ENCODE measurements at regions not wholly inside any gene's neighbourhood (a gene's known extent, or its start where the extent isn't known, plus 50 kb on each side); places are given as distances from the start of the nearest gene placed in this dataset.
"Not testable (repeated sequence)": the region's sequence is repeated elsewhere in the genome, so short reads cannot be mapped to it uniquely, and the experiment has no call there.

- DNase-seq (ENCODE audit: low read depth), result no peak
Measured at GRCh38 chr3:178967177-178967532, 104.5 kb downstream of the ZMAT3 start.

GRCh38 chr3:178966299-178967176 lies 105.1 kb downstream of the ZMAT3 start:
- DNase-seq (ENCODE audit: low read depth), result peak; percentile 43

GRCh38 chr3:178964551-178964950 lies 107.1 kb downstream of the ZMAT3 start:
- no peak for DNase-seq (ENCODE audit: low read depth)

- peak; percentile 6 for DNase-seq (ENCODE audit: low read depth)
Measured at GRCh38 chr3:178960918-178961317, 110.7 kb downstream of the ZMAT3 start.

- DNase-seq (ENCODE audit: low read depth), result peak; percentile 83
Measured at GRCh38 chr3:178960181-178960580, 111.4 kb downstream of the ZMAT3 start.

- no peak for DNase-seq (ENCODE audit: low read depth)
Measured at GRCh38 chr3:178950676-178951075, 120.9 kb downstream of the ZMAT3 start.

- DNase-seq (ENCODE audit: low read depth), result no peak
Measured at GRCh38 chr3:178949896-178950295, 121.7 kb downstream of the ZMAT3 start.

- no peak for DNase-seq (ENCODE audit: low read depth)
Measured at GRCh38 chr3:178948546-178948945, 123.1 kb downstream of the ZMAT3 start.

GRCh38 chr3:178947738-178948137 lies 123.9 kb downstream of the ZMAT3 start:
- DNase-seq (ENCODE audit: low read depth), result no peak

GRCh38 chr3:178942261-178942660 lies 129.3 kb downstream of the ZMAT3 start:
- DNase-seq (ENCODE audit: low read depth), result not testable (repeated sequence)

GRCh38 chr3:178930116-178930515 lies 141.5 kb downstream of the ZMAT3 start:
- no peak for DNase-seq (ENCODE audit: low read depth)

- DNase-seq (ENCODE audit: low read depth), result no peak
Measured at GRCh38 chr3:178916223-178916622, 155.4 kb downstream of the ZMAT3 start.

GRCh38 chr3:178915365-178915764 lies 156.2 kb downstream of the ZMAT3 start:
- DNase-seq (ENCODE audit: low read depth), result no peak

- DNase-seq (ENCODE audit: low read depth), result peak; percentile 23
Measured at GRCh38 chr3:178907081-178907480, 164.5 kb downstream of the ZMAT3 start.

- DNase-seq (ENCODE audit: low read depth), result no peak
Measured at GRCh38 chr3:178901204-178901603, 170.4 kb downstream of the ZMAT3 start.

GRCh38 chr3:178900029-178900646 lies 171.5 kb downstream of the ZMAT3 start:
- no peak for DNase-seq (ENCODE audit: low read depth)

GRCh38 chr3:178895178-178895789 lies 176.3 kb downstream of the ZMAT3 start:
- no peak for DNase-seq (ENCODE audit: low read depth)
